Breast epithelium (tissue), 4 donors: ENCODE measurements at regions not wholly inside any gene's neighbourhood (a gene's known extent, or its start where the extent isn't known, plus 50 kb on each side); places are given as distances from the start of the nearest gene placed in this dataset.

Experiments
- DNase-seq, 2 donors: peaks; one replicate each; pipeline ENCODE4 v3.0.0-alpha.2; 2019; ENCODE audit warnings: low spot score in 2 of 2
- H3K27ac ChIP-seq, 2 donors: fragments of 200-600 bp; sonication (generic) in 1 of 2; one replicate each; pipeline ENCODE4 v1.5.1; 2016 to 2019; ENCODE audit warnings: mild to moderate bottlenecking in 1 of 2
- H3K27me3 ChIP-seq, 2 donors: fragments of 200-600 bp; sonication (generic) in 1 of 2; one replicate each; pipeline versions ENCODE4 v1.5.1 to v1.6.0; 2017 to 2019; ENCODE audit warnings: control low read depth in 1 of 2, mild to moderate bottlenecking in 1 of 2
- H3K36me3 ChIP-seq: fragments of 200-600 bp; one replicate; pipeline ENCODE4 v1.5.1; 2019
- H3K4me1 ChIP-seq, 2 donors: fragments of 200-600 bp; sonication (generic); one replicate each; pipeline ENCODE4 v1.5.1; 2016 to 2019; ENCODE audit warnings: control low read depth in 1 of 2
- H3K4me3 ChIP-seq, 3 donors: fragments of 200-600 bp; sonication (generic); 1 replicate in 2 of 3; 2 replicates in 1 of 3; pipeline ENCODE4 v1.5.1; 2016 to 2019; ENCODE audit warnings: mild to moderate bottlenecking in 3 of 3, moderate library complexity in 2 of 3
- H3K9me3 ChIP-seq, 2 donors: fragments of 200-600 bp; sonication (generic) in 1 of 2; one replicate each; pipeline ENCODE4 v1.5.1; 2016 to 2019; ENCODE audit warnings: control low read depth in 1 of 2
- POLR2A ChIP-seq: fragments of 450-650 bp; IDR thresholded peaks from one replicate; pipeline ENCODE4 v1.6.1; 2016; ENCODE audit warnings: antibody characterized with exemption, mild to moderate bottlenecking, moderate library complexity
- POLR2AphosphoS5 ChIP-seq, 3 donors: sonication (generic); formaldehyde crosslinking; IDR thresholded peaks; one replicate each; pipeline ENCODE4 v1.6.1; 2017; ENCODE audit warnings: antibody characterized with exemption in 3 of 3
- intact Hi-C: fragments of 100-400 bp; cut with DNase I; formaldehyde crosslinking; loops from one replicate; pipeline ENCODE4 v1.15.1; 2023; ENCODE audit warnings: low total_unique reads
- TF ChIP-seq, protein P1 (sequence below), 3 donors: fragments of 450-650 bp; IDR thresholded peaks; one replicate each; pipeline ENCODE4 v1.5.1; 2016 to 2017; ENCODE audit warnings: antibody characterized with exemption in 3 of 3, mild to moderate bottlenecking in 3 of 3, moderate library complexity in 3 of 3

- no peak overlapping the region for H3K27ac ChIP-seq
- TF ChIP-seq POLR2A (no peak), POLR2AphosphoS5 (IDR thresholded peaks at IDR 0.05) (no peak)
- TF ChIP-seq, protein P1, sequence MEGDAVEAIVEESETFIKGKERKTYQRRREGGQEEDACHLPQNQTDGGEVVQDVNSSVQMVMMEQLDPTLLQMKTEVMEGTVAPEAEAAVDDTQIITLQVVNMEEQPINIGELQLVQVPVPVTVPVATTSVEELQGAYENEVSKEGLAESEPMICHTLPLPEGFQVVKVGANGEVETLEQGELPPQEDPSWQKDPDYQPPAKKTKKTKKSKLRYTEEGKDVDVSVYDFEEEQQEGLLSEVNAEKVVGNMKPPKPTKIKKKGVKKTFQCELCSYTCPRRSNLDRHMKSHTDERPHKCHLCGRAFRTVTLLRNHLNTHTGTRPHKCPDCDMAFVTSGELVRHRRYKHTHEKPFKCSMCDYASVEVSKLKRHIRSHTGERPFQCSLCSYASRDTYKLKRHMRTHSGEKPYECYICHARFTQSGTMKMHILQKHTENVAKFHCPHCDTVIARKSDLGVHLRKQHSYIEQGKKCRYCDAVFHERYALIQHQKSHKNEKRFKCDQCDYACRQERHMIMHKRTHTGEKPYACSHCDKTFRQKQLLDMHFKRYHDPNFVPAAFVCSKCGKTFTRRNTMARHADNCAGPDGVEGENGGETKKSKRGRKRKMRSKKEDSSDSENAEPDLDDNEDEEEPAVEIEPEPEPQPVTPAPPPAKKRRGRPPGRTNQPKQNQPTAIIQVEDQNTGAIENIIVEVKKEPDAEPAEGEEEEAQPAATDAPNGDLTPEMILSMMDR (IDR thresholded peaks at IDR 0.05), result no peak
- H3K4me3 ChIP-seq, result no peak overlapping the region
- no peak for DNase-seq
- no peaks in the 10 kb centered on the region for H3K27me3 ChIP-seq
- H3K4me1 ChIP-seq, result no peaks in the 10 kb centered on the region
- H3K36me3 ChIP-seq, result no peaks in the 10 kb centered on the region
- no peaks in the 10 kb centered on the region for H3K9me3 ChIP-seq
- intact Hi-C loops, result no loop called here
These were observed 88.7 kb downstream of the EDNRB start for GRCh38 chr13:77829963-77830362.

DNA sequence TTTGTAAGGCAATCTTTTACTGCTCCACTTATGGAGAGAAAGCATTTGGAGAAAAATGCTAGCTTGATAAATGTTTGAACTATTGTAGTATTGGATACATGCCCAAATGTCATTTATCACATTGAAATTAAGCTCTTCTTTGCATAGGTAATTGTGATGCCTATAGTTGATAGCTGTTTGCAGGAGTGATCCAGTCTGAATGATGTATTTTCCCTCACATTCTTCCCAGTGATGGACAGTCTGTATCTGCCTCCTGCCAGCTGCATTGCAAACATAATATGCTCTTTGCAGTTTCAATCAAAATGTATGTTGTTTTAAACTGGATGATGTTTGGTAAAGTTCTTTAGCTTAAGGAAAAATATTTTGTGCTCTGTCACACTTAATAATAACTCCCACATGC lies 89.8 kb downstream of the EDNRB start:
- no peak for TF ChIP-seq POLR2AphosphoS5 (IDR thresholded peaks at IDR 0.05)
- no peak for TF ChIP-seq POLR2A
- TF ChIP-seq, protein P1 (IDR thresholded peaks at IDR 0.05), result no peak
- Histone ChIP-seq H3K4me1 (no peaks in the 10 kb centered on the region), H3K27me3 (no peaks in the 10 kb centered on the region), H3K36me3 (no peaks in the 10 kb centered on the region), H3K9me3 (no peaks in the 10 kb centered on the region), H3K4me3 (no peak overlapping the region), H3K27ac (no peak overlapping the region)
- DNase-seq, result no peak
- intact Hi-C loops, result no loop called here

GRCh38 chr13:77827332-77827731 lies 91.3 kb downstream of the EDNRB start:
- no peak for DNase-seq
- no peaks in the 10 kb centered on the region for H3K9me3 ChIP-seq
- TF ChIP-seq POLR2A, result no peak
- no peak for TF ChIP-seq POLR2AphosphoS5 (IDR thresholded peaks at IDR 0.05)
- TF ChIP-seq, protein P1 (IDR thresholded peaks at IDR 0.05), result no peak
- no peaks in the 10 kb centered on the region for H3K4me1 ChIP-seq
- H3K27me3 ChIP-seq, result no peaks in the 10 kb centered on the region
- H3K36me3 ChIP-seq, result no peaks in the 10 kb centered on the region
- no peak overlapping the region for H3K4me3 ChIP-seq
- intact Hi-C loops, result no loop called here
- H3K27ac ChIP-seq, result no peak overlapping the region

GRCh38 chr13:77820431-77821149 lies 98.0 kb downstream of the EDNRB start:
- no peaks in the 10 kb centered on the region for H3K36me3 ChIP-seq
- no peaks in the 10 kb centered on the region for H3K9me3 ChIP-seq
- DNase-seq, result no peak
- H3K4me1 ChIP-seq, result no peaks in the 10 kb centered on the region
- TF ChIP-seq, protein P1 (IDR thresholded peaks at IDR 0.05), result no peak
- TF ChIP-seq POLR2A (no peak), POLR2AphosphoS5 (IDR thresholded peaks at IDR 0.05) (no peak)
- H3K27me3 ChIP-seq, result no peaks in the 10 kb centered on the region
- intact Hi-C loops, result no loop called here
- no peak overlapping the region for H3K27ac ChIP-seq
- H3K4me3 ChIP-seq, result no peak overlapping the region

GRCh38 chr13:77817521-77817920 lies 101.1 kb downstream of the EDNRB start:
- H3K27ac ChIP-seq, result no peak overlapping the region
- intact Hi-C loops, result no loop called here
- H3K9me3 ChIP-seq, result no peaks in the 10 kb centered on the region
- H3K4me1 ChIP-seq, result no peaks in the 10 kb centered on the region
- no peaks in the 10 kb centered on the region for H3K27me3 ChIP-seq
- DNase-seq, result no peak
- no peak overlapping the region for H3K4me3 ChIP-seq
- no peaks in the 10 kb centered on the region for H3K36me3 ChIP-seq
- TF ChIP-seq, protein P1 (IDR thresholded peaks at IDR 0.05), result no peak
- TF ChIP-seq POLR2AphosphoS5 (IDR thresholded peaks at IDR 0.05) (no peak), POLR2A (no peak)
